ENCODE measurements at regions not wholly inside any gene's neighbourhood (a gene's known extent, or its start where the extent isn't known, plus 50 kb on each side); places are given as distances from the start of the nearest gene placed in this dataset.

- H3K27ac ChIP-seq (ENCODE audit: low read length in 2 of 2), result no peak overlapping the region
- peaks cover 3% of the 10 kb centered on the region for H3K4me1 Mint-ChIP-seq
- H2AFZ ChIP-seq (ENCODE audit: insufficient read depth, low read depth, low read length, poor library complexity, severe bottlenecking), result no peak overlapping the region
- no peaks in the 10 kb centered on the region for H3K9me3 ChIP-seq (ENCODE audit: control extremely low read depth in 1 of 3, control insufficient read depth in 2 of 3, insufficient read depth in 1 of 3, low read length in 2 of 3)
- ChIA-PET POLR2A (no interaction called here), CTCF (no interaction called here)
- H3K27me3 Mint-ChIP-seq, result no peaks in the 10 kb centered on the region
- no peaks in the 10 kb centered on the region for H3K36me3 ChIP-seq (replicated peaks in 1 of 2; ENCODE audit: control extremely low read depth in 1 of 2, control insufficient read depth in 1 of 2, extremely low read depth in 1 of 2, insufficient read depth in 2 of 2, low read length in 1 of 2)
- no peak for TF ChIP-seq EZH2 (IDR thresholded peaks at IDR 0.05; ENCODE audit: borderline replicate concordance, insufficient read depth, low read depth, low read length, poor library complexity, severe bottlenecking)
- 100% methylated on average over 1 of the region's 2 CpGs for WGBS (ENCODE audit: insufficient coverage)
- no peak overlapping the region for H3K27ac Mint-ChIP-seq
- no peaks in the 10 kb centered on the region for H4K20me1 ChIP-seq (ENCODE audit: control insufficient read depth, insufficient read depth, low read length, poor library complexity, severe bottlenecking)
- no peak overlapping the region for H3K4me3 ChIP-seq (ENCODE audit: control extremely low read depth in 1 of 5, extremely low read depth in 1 of 5, insufficient read depth in 1 of 5, low read depth in 2 of 5, low read length in 4 of 5)
- H3K9ac ChIP-seq (ENCODE audit: low read length), result no peak overlapping the region
- H3K4me2 ChIP-seq (replicated peaks; ENCODE audit: low read depth, low read length, poor library complexity, severe bottlenecking), result no peak overlapping the region
- no peaks in the 10 kb centered on the region for H3K4me1 ChIP-seq (ENCODE audit: control insufficient read depth in 2 of 2, insufficient read depth in 2 of 2, low read length in 2 of 2)
- DNase-seq (no peak), ATAC-seq (ENCODE audit: low read depth) (no peak)
- H3K4me3 Mint-ChIP-seq, result no peak overlapping the region
- peaks cover 5% of the 10 kb centered on the region for H3K9me3 Mint-ChIP-seq (ENCODE audit: insufficient read depth)
- intact Hi-C loops (cut with micrococcal nuclease), result no loop called here
- no peaks in the 10 kb centered on the region for H3K27me3 ChIP-seq (replicated peaks in 1 of 4; ENCODE audit: control extremely low read depth in 1 of 4, control insufficient read depth in 3 of 4, insufficient read depth in 4 of 4, low read length in 3 of 4)
- H3K79me2 ChIP-seq (ENCODE audit: control insufficient read depth, insufficient read depth, low read length), result no peaks in the 10 kb centered on the region
These were observed 801.4 kb upstream of the ZEB2 start for GRCh38 chr2:145321344-145321743.

GRCh38 chr2:145316496-145316895 lies 796.6 kb upstream of the ZEB2 start:
- no peak for DNase-seq
- H3K9me3 ChIP-seq (ENCODE audit: control extremely low read depth in 1 of 3, control insufficient read depth in 2 of 3, insufficient read depth in 1 of 3, low read length in 2 of 3), result peaks cover 3 to 15% (median 8%) of the 10 kb centered on the region in 3 donors
- no peaks in the 10 kb centered on the region for H3K36me3 ChIP-seq (replicated peaks in 1 of 2; ENCODE audit: control extremely low read depth in 1 of 2, control insufficient read depth in 1 of 2, extremely low read depth in 1 of 2, insufficient read depth in 2 of 2, low read length in 1 of 2)
- CTCF ChIA-PET, result no interaction called here
- POLR2A ChIA-PET, result no interaction called here
- intact Hi-C loops (cut with micrococcal nuclease), result no loop called here
- no CpG with 5 or more reads among the region's 1 CpG for WGBS (ENCODE audit: insufficient coverage)
- H3K9ac ChIP-seq (ENCODE audit: low read length), result no peak overlapping the region
- H3K4me1 Mint-ChIP-seq, result peaks cover 3% of the 10 kb centered on the region
- no peak for ATAC-seq (ENCODE audit: low read depth)
- no peak overlapping the region for H3K27ac Mint-ChIP-seq
- no peak overlapping the region for H3K4me3 Mint-ChIP-seq
- TF ChIP-seq CTCF (IDR thresholded peaks at IDR 0.05) (no peak), EZH2 (IDR thresholded peaks at IDR 0.05; ENCODE audit: borderline replicate concordance, insufficient read depth, low read depth, low read length, poor library complexity, severe bottlenecking) (no peak)
- H2AFZ ChIP-seq (ENCODE audit: insufficient read depth, low read depth, low read length, poor library complexity, severe bottlenecking), result no peak overlapping the region
- no peaks in the 10 kb centered on the region for H3K79me2 ChIP-seq (ENCODE audit: control insufficient read depth, insufficient read depth, low read length)
- peaks cover 13% of the 10 kb centered on the region for H3K9me3 Mint-ChIP-seq (ENCODE audit: insufficient read depth)
- no peaks in the 10 kb centered on the region for H3K4me1 ChIP-seq (ENCODE audit: control insufficient read depth in 2 of 2, insufficient read depth in 2 of 2, low read length in 2 of 2)
- H3K27me3 Mint-ChIP-seq, result no peaks in the 10 kb centered on the region
- H4K20me1 ChIP-seq (ENCODE audit: control insufficient read depth, insufficient read depth, low read length, poor library complexity, severe bottlenecking), result no peaks in the 10 kb centered on the region
- H3K4me3 ChIP-seq (ENCODE audit: control extremely low read depth in 1 of 5, extremely low read depth in 1 of 5, insufficient read depth in 1 of 5, low read depth in 2 of 5, low read length in 4 of 5), result no peak overlapping the region
- no peaks in the 10 kb centered on the region for H3K27me3 ChIP-seq (replicated peaks in 1 of 4; ENCODE audit: control extremely low read depth in 1 of 4, control insufficient read depth in 3 of 4, insufficient read depth in 4 of 4, low read length in 3 of 4)
- no peak overlapping the region for H3K27ac ChIP-seq (ENCODE audit: low read length in 2 of 2)
- H3K4me2 ChIP-seq (replicated peaks; ENCODE audit: low read depth, low read length, poor library complexity, severe bottlenecking), result no peak overlapping the region
